ENCODE measurements at regions not wholly inside any gene's neighbourhood (a gene's known extent, or its start where the extent isn't known, plus 50 kb on each side); places are given as distances from the start of the nearest gene placed in this dataset.

GRCh38 chr9:119697996-119698395, 328.8 kb upstream of the BRINP1 start:
- no peaks in the 10 kb centered on the region for H3K79me2 ChIP-seq (ENCODE audit: control insufficient read depth, low read length)
- H3K27me3 ChIP-seq (ENCODE audit: control insufficient read depth, low read length) = no peaks in the 10 kb centered on the region; the same call in 1 of the 2 replicates
- H3K4me2 ChIP-seq (ENCODE audit: low read length) = no peak overlapping the region
- TF ChIP-seq, protein P1, sequence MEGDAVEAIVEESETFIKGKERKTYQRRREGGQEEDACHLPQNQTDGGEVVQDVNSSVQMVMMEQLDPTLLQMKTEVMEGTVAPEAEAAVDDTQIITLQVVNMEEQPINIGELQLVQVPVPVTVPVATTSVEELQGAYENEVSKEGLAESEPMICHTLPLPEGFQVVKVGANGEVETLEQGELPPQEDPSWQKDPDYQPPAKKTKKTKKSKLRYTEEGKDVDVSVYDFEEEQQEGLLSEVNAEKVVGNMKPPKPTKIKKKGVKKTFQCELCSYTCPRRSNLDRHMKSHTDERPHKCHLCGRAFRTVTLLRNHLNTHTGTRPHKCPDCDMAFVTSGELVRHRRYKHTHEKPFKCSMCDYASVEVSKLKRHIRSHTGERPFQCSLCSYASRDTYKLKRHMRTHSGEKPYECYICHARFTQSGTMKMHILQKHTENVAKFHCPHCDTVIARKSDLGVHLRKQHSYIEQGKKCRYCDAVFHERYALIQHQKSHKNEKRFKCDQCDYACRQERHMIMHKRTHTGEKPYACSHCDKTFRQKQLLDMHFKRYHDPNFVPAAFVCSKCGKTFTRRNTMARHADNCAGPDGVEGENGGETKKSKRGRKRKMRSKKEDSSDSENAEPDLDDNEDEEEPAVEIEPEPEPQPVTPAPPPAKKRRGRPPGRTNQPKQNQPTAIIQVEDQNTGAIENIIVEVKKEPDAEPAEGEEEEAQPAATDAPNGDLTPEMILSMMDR (IDR thresholded peaks at IDR 0.05; ENCODE audit: low read depth, low read length, poor library complexity, severe bottlenecking) = no peak
- no peak for TF ChIP-seq EZH2phosphoT487 (IDR thresholded peaks at IDR 0.05; ENCODE audit: borderline replicate concordance, low read length)
- no peaks in the 10 kb centered on the region for H4K20me1 ChIP-seq (ENCODE audit: control insufficient read depth, insufficient read depth, low read depth, low read length)
- no peak overlapping the region for H3K27ac ChIP-seq (ENCODE audit: low read depth, low read length)
- no peak overlapping the region for H3K4me3 ChIP-seq (ENCODE audit: low read length)
- peaks cover 5% of the 10 kb centered on the region for H3K4me1 ChIP-seq (ENCODE audit: control insufficient read depth, low read length)
- H3K36me3 ChIP-seq (ENCODE audit: control insufficient read depth, low read length) = no peaks in the 10 kb centered on the region
- no peaks in the 10 kb centered on the region for H3K9me3 ChIP-seq (ENCODE audit: control insufficient read depth, insufficient read depth, low read length)
- H3K9me2 ChIP-seq (replicated peaks; ENCODE audit: control insufficient read depth, low read length) = no peaks in the 10 kb centered on the region
- no peaks in the 10 kb centered on the region for H3F3A ChIP-seq (ENCODE audit: control insufficient read depth, insufficient read depth)

DNA sequence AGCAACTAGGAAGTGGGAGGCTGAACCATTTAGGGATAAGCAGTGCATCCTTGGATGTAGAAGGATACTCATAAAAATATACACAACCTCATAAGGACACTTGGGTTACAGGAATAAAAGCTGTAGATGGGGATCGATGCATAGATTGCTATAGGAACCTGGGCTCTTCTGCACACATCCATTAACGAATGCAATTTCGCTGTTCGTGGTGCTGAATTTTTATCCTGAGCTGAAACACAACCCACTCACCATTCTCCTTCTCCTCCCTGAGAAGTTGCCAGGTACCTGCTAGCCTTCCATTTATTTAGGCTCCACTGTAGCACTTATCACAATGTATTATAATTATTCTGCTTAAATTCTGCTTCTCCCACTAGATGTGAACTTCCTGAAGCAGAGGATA, 320.6 kb upstream of the BRINP1 start:
- Histone ChIP-seq H3K36me3 (ENCODE audit: control insufficient read depth, low read length) (no peaks in the 10 kb centered on the region), H4K20me1 (ENCODE audit: control insufficient read depth, insufficient read depth, low read depth, low read length) (no peaks in the 10 kb centered on the region), H3K27me3 (ENCODE audit: control insufficient read depth, low read length) (peaks cover 2% of the 10 kb centered on the region; the same call in 1 of the 2 replicates), H3K4me2 (ENCODE audit: low read length) (no peak overlapping the region), H3F3A (ENCODE audit: control insufficient read depth, insufficient read depth) (no peaks in the 10 kb centered on the region), H3K9me2 (replicated peaks; ENCODE audit: control insufficient read depth, low read length) (no peaks in the 10 kb centered on the region), H3K9me3 (ENCODE audit: control insufficient read depth, insufficient read depth, low read length) (no peaks in the 10 kb centered on the region), H3K4me1 (ENCODE audit: control insufficient read depth, low read length) (peaks cover 5% of the 10 kb centered on the region; the same call in 1 of the 2 replicates), H3K4me3 (ENCODE audit: low read length) (no peak overlapping the region), H3K79me2 (ENCODE audit: control insufficient read depth, low read length) (no peaks in the 10 kb centered on the region), H3K27ac (ENCODE audit: low read depth, low read length) (no peak overlapping the region)
- no peak for TF ChIP-seq EZH2phosphoT487 (IDR thresholded peaks at IDR 0.05; ENCODE audit: borderline replicate concordance, low read length)
- TF ChIP-seq, protein P1 (IDR thresholded peaks at IDR 0.05; ENCODE audit: low read depth, low read length, poor library complexity, severe bottlenecking) = no peak

GRCh38 chr9:119688547-119688946, 319.3 kb upstream of the BRINP1 start:
- no peak overlapping the region for H3K4me2 ChIP-seq (ENCODE audit: low read length)
- no peaks in the 10 kb centered on the region for H3K79me2 ChIP-seq (ENCODE audit: control insufficient read depth, low read length)
- H3K4me1 ChIP-seq (ENCODE audit: control insufficient read depth, low read length) = peaks cover 5% of the 10 kb centered on the region; the same call in 1 of the 2 replicates
- no peak overlapping the region for H3K4me3 ChIP-seq (ENCODE audit: low read length)
- no peak for TF ChIP-seq EZH2phosphoT487 (IDR thresholded peaks at IDR 0.05; ENCODE audit: borderline replicate concordance, low read length)
- TF ChIP-seq, protein P1 (IDR thresholded peaks at IDR 0.05; ENCODE audit: low read depth, low read length, poor library complexity, severe bottlenecking) = no peak
- H3K27me3 ChIP-seq (ENCODE audit: control insufficient read depth, low read length) = 0 out of 2 replicates have a peak, but pooled peaks cover 2% of the 10 kb centered on the region
- H3K9me3 ChIP-seq (ENCODE audit: control insufficient read depth, insufficient read depth, low read length) = no peaks in the 10 kb centered on the region
- no peaks in the 10 kb centered on the region for H3K9me2 ChIP-seq (replicated peaks; ENCODE audit: control insufficient read depth, low read length)
- no peaks in the 10 kb centered on the region for H3F3A ChIP-seq (ENCODE audit: control insufficient read depth, insufficient read depth)
- H3K27ac ChIP-seq (ENCODE audit: low read depth, low read length) = no peak overlapping the region
- no peaks in the 10 kb centered on the region for H4K20me1 ChIP-seq (ENCODE audit: control insufficient read depth, insufficient read depth, low read depth, low read length)
- no peaks in the 10 kb centered on the region for H3K36me3 ChIP-seq (ENCODE audit: control insufficient read depth, low read length)

All from DOHH2 (cell line).